ENCODE measurements at regions not wholly inside any gene's neighbourhood (a gene's known extent, or its start where the extent isn't known, plus 50 kb on each side); places are given as distances from the start of the nearest gene placed in this dataset.
"Not testable (repeated sequence)": the region's sequence is repeated elsewhere in the genome, so short reads cannot be mapped to it uniquely, and the experiment has no call there.

GRCh38 chr3:106348139-106348690, 479.4 kb upstream of the CBLB start:
- Histone ChIP-seq H3K4me3 (no peak overlapping the region), H3K27ac (replicated peaks) (no peak overlapping the region), H3K4me1 (peaks cover 7% of the 10 kb centered on the region), H3K36me3 (no peaks in the 10 kb centered on the region), H3K27me3 (ENCODE audit: low read depth) (no peaks in the 10 kb centered on the region), H3K9me3 (replicated peaks) (no peaks in the 10 kb centered on the region)
- TF ChIP-seq CTCF (IDR thresholded peaks at IDR 0.05; ENCODE audit: borderline replicate concordance) = no peak
- intact Hi-C loops (cut with micrococcal nuclease) = no loop called here
- DNase-seq = no peak

- no peaks in the 10 kb centered on the region for H3K9me3 ChIP-seq (replicated peaks)
- H3K4me3 ChIP-seq = no peak overlapping the region
- H3K4me1 ChIP-seq = peaks cover 7% of the 10 kb centered on the region
- TF ChIP-seq CTCF (IDR thresholded peaks at IDR 0.05; ENCODE audit: borderline replicate concordance) = no peak
- intact Hi-C loops (cut with micrococcal nuclease) = no loop called here
- no peaks in the 10 kb centered on the region for H3K36me3 ChIP-seq
- no peaks in the 10 kb centered on the region for H3K27me3 ChIP-seq (ENCODE audit: low read depth)
- H3K27ac ChIP-seq (replicated peaks) = no peak overlapping the region
- DNase-seq = no peak
These were observed 480.5 kb upstream of the CBLB start for GRCh38 chr3:106349191-106349881.

- Histone ChIP-seq H3K4me1 (no peaks in the 10 kb centered on the region), H3K9me3 (replicated peaks) (no peaks in the 10 kb centered on the region), H3K27ac (replicated peaks) (no peak overlapping the region), H3K4me3 (no peak overlapping the region), H3K27me3 (ENCODE audit: low read depth) (no peaks in the 10 kb centered on the region), H3K36me3 (no peaks in the 10 kb centered on the region)
- DNase-seq = no peak
- TF ChIP-seq CTCF (IDR thresholded peaks at IDR 0.05; ENCODE audit: borderline replicate concordance) = no peak
- intact Hi-C loops (cut with micrococcal nuclease) = no loop called here
These were observed 487.1 kb upstream of the CBLB start for GRCh38 chr3:106355873-106356272.

GRCh38 chr3:106359692-106360091, 490.9 kb upstream of the CBLB start:
- no peak for TF ChIP-seq CTCF (IDR thresholded peaks at IDR 0.05; ENCODE audit: borderline replicate concordance)
- H3K4me1 ChIP-seq = no peaks in the 10 kb centered on the region
- no peak overlapping the region for H3K4me3 ChIP-seq
- no peaks in the 10 kb centered on the region for H3K36me3 ChIP-seq
- H3K27ac ChIP-seq (replicated peaks) = no peak overlapping the region
- intact Hi-C loops (cut with micrococcal nuclease) = no loop called here
- H3K9me3 ChIP-seq (replicated peaks) = peaks cover 7% of the 10 kb centered on the region
- H3K27me3 ChIP-seq (ENCODE audit: low read depth) = no peaks in the 10 kb centered on the region
- DNase-seq = no peak

- H3K9me3 ChIP-seq (replicated peaks); H3K27me3 ChIP-seq (ENCODE audit: low read depth); intact Hi-C loops (cut with micrococcal nuclease); DNase-seq; H3K4me3 ChIP-seq; H3K4me1 ChIP-seq; H3K36me3 ChIP-seq; H3K27ac ChIP-seq (replicated peaks): not testable (repeated sequence)
These were observed 492.1 kb upstream of the CBLB start for GRCh38 chr3:106360901-106361300.

- no peak for DNase-seq
- Histone ChIP-seq H3K27me3 (ENCODE audit: low read depth) (no peaks in the 10 kb centered on the region), H3K36me3 (no peaks in the 10 kb centered on the region), H3K27ac (replicated peaks) (no peak overlapping the region), H3K4me1 (no peaks in the 10 kb centered on the region), H3K4me3 (no peak overlapping the region), H3K9me3 (replicated peaks) (peaks cover 7% of the 10 kb centered on the region)
- intact Hi-C loops (cut with micrococcal nuclease) = no loop called here
- TF ChIP-seq CTCF (IDR thresholded peaks at IDR 0.05; ENCODE audit: borderline replicate concordance) = no peak
These were observed 495.7 kb upstream of the CBLB start for GRCh38 chr3:106364477-106364876.
